Progenitor cell of endocrine pancreas (in vitro differentiated cells): ENCODE measurements at regions not wholly inside any gene's neighbourhood (a gene's known extent, or its start where the extent isn't known, plus 50 kb on each side); places are given as distances from the start of the nearest gene placed in this dataset.

Experiments used
- DNase-seq: peaks from one replicate; pipeline ENCODE4 v3.0.0; 2021; ENCODE audit warnings: low spot score; ENCODE audit not compliant: unreplicated experiment
- H3K27ac Mint-ChIP-seq: 2 replicates; pipeline ENCODE4 v1.8.0; 2021; ENCODE audit warnings: mild to moderate bottlenecking, moderate library complexity, mixed read lengths
- H3K27me3 Mint-ChIP-seq: 2 replicates; pipeline ENCODE4 v1.8.0; 2021; ENCODE audit warnings: mixed read lengths
- H3K36me3 Mint-ChIP-seq: 2 replicates; pipeline ENCODE4 v1.8.0; 2022; ENCODE audit warnings: mixed read lengths; ENCODE audit not compliant: insufficient read depth
- H3K4me1 Mint-ChIP-seq: 2 replicates; pipeline ENCODE4 v1.8.0; 2021; ENCODE audit warnings: low read depth, mixed read lengths
- H3K4me3 Mint-ChIP-seq: 2 replicates; pipeline ENCODE4 v1.8.0; 2021; ENCODE audit warnings: low read depth, mild to moderate bottlenecking, moderate library complexity, mixed read lengths
- H3K9me3 Mint-ChIP-seq: 2 replicates; pipeline ENCODE4 v1.8.0; 2021; ENCODE audit warnings: low read depth, mixed read lengths
- TF ChIP-seq, protein P1 (sequence below): fragments of 200-600 bp; sonication (generic); IDR thresholded peaks from one replicate; pipeline ENCODE4 v1.5.0; 2021; ENCODE audit warnings: antibody characterized with exemption, mild to moderate bottlenecking; ENCODE audit not compliant: unreplicated experiment

DNA sequence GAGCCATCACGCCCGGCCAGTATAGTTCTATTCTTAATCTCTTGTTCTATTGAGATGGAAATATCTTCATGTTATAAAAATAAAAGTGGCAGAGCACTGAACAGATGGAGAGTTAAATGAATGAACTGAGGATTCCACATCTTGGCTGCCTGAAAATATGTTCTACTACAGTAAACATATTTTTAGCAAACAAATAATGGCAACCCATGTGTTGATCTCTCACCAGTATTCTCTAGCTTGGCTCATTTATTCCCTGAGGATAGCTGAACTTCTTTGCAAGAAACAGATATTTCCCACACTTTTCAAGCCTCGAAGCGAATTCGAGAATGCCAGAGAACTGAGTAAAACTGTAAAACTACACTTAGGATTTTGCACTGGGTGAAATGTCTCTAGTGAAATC, 58.9 kb downstream of the DIRAS3 start:
- TF ChIP-seq, protein P1, sequence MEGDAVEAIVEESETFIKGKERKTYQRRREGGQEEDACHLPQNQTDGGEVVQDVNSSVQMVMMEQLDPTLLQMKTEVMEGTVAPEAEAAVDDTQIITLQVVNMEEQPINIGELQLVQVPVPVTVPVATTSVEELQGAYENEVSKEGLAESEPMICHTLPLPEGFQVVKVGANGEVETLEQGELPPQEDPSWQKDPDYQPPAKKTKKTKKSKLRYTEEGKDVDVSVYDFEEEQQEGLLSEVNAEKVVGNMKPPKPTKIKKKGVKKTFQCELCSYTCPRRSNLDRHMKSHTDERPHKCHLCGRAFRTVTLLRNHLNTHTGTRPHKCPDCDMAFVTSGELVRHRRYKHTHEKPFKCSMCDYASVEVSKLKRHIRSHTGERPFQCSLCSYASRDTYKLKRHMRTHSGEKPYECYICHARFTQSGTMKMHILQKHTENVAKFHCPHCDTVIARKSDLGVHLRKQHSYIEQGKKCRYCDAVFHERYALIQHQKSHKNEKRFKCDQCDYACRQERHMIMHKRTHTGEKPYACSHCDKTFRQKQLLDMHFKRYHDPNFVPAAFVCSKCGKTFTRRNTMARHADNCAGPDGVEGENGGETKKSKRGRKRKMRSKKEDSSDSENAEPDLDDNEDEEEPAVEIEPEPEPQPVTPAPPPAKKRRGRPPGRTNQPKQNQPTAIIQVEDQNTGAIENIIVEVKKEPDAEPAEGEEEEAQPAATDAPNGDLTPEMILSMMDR, result no peak
- Mint-ChIP-seq H3K27ac (no peak overlapping the region), H3K4me3 (no peak overlapping the region), H3K36me3 (no peaks in the 10 kb centered on the region), H3K27me3 (no peaks in the 10 kb centered on the region), H3K9me3 (peaks cover 8% of the 10 kb centered on the region), H3K4me1 (no peaks in the 10 kb centered on the region)
- DNase-seq, result no peak

- Mint-ChIP-seq H3K27me3 (no peaks in the 10 kb centered on the region), H3K27ac (no peak overlapping the region), H3K4me1 (no peaks in the 10 kb centered on the region), H3K4me3 (no peak overlapping the region), H3K36me3 (no peaks in the 10 kb centered on the region), H3K9me3 (peaks cover 3% of the 10 kb centered on the region)
- DNase-seq, result no peak
- TF ChIP-seq, protein P1, result no peak
Measured at GRCh38 chr1:67988066-67988465, 62.4 kb downstream of the DIRAS3 start.

DNA sequence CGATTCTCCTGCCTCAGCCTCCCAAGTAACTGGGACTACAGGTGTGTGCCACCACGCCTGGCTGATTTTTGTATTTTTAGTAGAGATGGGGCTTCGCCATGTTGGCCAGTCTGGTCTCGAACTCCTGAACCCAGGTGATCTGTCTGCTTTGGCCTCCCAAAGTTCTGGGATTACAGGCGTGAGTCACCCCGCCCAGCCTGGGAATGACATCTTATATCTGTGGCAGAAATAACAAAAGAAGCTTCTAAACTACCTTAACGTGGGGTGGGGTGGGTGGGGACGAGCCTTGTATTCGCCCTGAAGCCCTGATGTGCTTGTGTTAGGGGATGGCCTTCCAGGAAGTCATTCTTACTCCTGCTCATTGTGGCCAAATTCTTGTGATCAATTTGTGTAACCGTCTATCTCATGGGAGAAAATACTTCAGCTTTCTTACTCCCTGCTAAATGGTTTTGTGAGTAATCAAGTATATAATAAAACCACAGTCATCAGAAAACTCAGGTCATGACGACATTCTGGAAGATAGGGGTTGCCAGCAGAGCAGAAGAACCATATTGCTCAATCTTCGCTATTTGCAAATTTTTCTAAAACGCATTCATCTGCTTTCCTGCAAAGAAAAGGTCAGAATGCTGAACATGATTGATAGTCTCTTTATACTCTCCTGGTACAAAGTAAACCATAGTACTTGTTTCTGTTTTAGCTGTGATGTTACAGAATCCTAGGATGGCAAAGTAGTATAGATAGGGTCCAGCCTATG, 63.2 kb downstream of the DIRAS3 start:
- no peak for DNase-seq
- Mint-ChIP-seq H3K36me3 (no peaks in the 10 kb centered on the region), H3K4me1 (no peaks in the 10 kb centered on the region), H3K27me3 (no peaks in the 10 kb centered on the region), H3K9me3 (no peaks in the 10 kb centered on the region), H3K27ac (no peak overlapping the region), H3K4me3 (no peak overlapping the region)
- TF ChIP-seq, protein P1, result no peak

DNA sequence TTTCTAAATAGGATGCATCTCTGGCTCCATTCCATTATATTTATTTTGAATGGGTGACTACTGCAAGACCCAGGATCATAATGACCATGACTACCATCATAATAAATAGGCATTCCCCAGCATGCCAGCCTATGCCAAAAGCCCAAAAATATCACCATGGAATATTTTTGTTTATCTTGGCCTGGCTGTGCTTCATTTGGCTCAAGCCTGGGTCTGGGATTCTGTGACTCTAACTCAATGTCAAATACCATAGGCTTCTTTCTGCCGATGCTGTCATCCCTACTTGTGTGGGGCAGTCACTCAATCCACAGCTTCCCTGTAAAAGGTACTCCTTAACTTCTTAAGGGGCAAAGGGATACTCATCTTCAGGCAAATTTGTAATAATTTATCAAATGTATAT, 66.6 kb downstream of the DIRAS3 start:
- H3K4me3 Mint-ChIP-seq, result no peak overlapping the region
- H3K27ac Mint-ChIP-seq, result no peak overlapping the region
- TF ChIP-seq, protein P1, result no peak
- H3K36me3 Mint-ChIP-seq, result no peaks in the 10 kb centered on the region
- H3K27me3 Mint-ChIP-seq, result no peaks in the 10 kb centered on the region
- no peak for DNase-seq
- H3K4me1 Mint-ChIP-seq, result no peaks in the 10 kb centered on the region
- no peaks in the 10 kb centered on the region for H3K9me3 Mint-ChIP-seq

GRCh38 chr1:67980028-67980427, 70.4 kb downstream of the DIRAS3 start:
- H3K27ac Mint-ChIP-seq, result no peak overlapping the region
- no peaks in the 10 kb centered on the region for H3K4me1 Mint-ChIP-seq
- H3K4me3 Mint-ChIP-seq, result no peak overlapping the region
- no peaks in the 10 kb centered on the region for H3K36me3 Mint-ChIP-seq
- TF ChIP-seq, protein P1, result no peak
- H3K27me3 Mint-ChIP-seq, result no peaks in the 10 kb centered on the region
- no peak for DNase-seq
- H3K9me3 Mint-ChIP-seq, result no peaks in the 10 kb centered on the region
